ENCODE measurements at regions not wholly inside any gene's neighbourhood (a gene's known extent, or its start where the extent isn't known, plus 50 kb on each side); places are given as distances from the start of the nearest gene placed in this dataset.

DNA sequence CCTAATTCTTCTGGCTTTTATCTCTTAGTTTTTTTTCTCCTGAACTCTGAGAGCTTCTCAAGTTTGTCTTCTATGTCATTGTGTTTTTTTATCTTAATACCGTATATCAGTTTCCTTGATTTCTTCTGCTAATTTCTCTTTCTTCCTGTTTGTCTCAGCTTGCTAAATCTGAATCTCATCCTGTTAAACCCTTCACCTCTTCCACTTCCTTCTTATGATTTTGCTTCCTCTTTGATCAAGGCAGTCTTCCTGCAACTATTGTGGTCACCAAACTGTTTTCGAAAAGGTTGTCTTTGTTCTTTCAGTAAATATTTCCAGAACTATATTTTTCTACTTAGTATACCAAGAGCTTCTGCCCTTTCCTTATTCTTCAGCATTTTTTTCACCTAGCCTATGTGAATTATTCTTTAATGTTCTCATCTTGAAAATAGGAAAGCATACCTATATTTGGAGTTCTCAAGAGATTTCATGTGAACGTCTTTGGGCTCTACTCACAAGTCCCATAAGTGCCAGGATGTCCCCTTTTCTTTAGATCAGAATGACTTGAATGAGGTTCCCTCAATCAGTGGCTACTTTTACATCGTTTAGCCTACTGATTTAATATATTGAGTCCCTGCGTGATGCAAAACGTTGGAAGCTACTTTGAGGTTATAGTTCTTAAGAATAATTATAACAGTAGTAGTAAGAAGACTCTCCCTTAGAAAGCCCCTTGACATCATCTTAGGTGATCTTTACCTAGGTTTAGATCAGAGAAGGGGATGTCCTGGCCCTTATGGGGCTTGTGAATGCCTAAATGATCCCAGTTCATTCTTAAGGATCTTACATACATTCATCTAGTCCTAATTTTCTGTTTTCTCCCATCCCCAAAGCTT, 415.4 kb upstream of the AUTS2 start:
- TF ChIP-seq, protein P1, sequence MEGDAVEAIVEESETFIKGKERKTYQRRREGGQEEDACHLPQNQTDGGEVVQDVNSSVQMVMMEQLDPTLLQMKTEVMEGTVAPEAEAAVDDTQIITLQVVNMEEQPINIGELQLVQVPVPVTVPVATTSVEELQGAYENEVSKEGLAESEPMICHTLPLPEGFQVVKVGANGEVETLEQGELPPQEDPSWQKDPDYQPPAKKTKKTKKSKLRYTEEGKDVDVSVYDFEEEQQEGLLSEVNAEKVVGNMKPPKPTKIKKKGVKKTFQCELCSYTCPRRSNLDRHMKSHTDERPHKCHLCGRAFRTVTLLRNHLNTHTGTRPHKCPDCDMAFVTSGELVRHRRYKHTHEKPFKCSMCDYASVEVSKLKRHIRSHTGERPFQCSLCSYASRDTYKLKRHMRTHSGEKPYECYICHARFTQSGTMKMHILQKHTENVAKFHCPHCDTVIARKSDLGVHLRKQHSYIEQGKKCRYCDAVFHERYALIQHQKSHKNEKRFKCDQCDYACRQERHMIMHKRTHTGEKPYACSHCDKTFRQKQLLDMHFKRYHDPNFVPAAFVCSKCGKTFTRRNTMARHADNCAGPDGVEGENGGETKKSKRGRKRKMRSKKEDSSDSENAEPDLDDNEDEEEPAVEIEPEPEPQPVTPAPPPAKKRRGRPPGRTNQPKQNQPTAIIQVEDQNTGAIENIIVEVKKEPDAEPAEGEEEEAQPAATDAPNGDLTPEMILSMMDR (conservative IDR thresholded peaks at IDR 0.05; ENCODE audit: low read depth, low read length) = no peak
- TF ChIP-seq BHLHE40 (IDR thresholded peaks at IDR 0.05; ENCODE audit: low read depth, low read length) (no peak), CEBPB (IDR thresholded peaks at IDR 0.05; ENCODE audit: low read depth, low read length) (no peak)

Measured in IMR-90 (cell line).